BE2C (cell line): ENCODE measurements at regions not wholly inside any gene's neighbourhood (a gene's known extent, or its start where the extent isn't known, plus 50 kb on each side); places are given as distances from the start of the nearest gene placed in this dataset.

Experiments used
- DNase-seq: peaks from one replicate; pipeline ENCODE4 v3.0.0-alpha.2; 2020
- H3K27me3 ChIP-seq: fragments of 250-450 bp; sonication (Bioruptor Pico); 2 replicates; pipeline ENCODE4 v1.5.1; 2020; ENCODE audit warnings: mild to moderate bottlenecking
- H3K36me3 ChIP-seq: fragments of 250-450 bp; sonication (Bioruptor Pico); 2 replicates; pipeline ENCODE4 v1.5.1; 2020; ENCODE audit warnings: mild to moderate bottlenecking
- H3K4me1 ChIP-seq: fragments of 250-450 bp; sonication (Bioruptor Pico); 2 replicates; pipeline ENCODE4 v1.5.1; 2020
- H3K4me3 ChIP-seq: 2 replicates; pipeline ENCODE4 v1.5.1; 2011; ENCODE audit warnings: low read depth, low read length
- H3K9me3 ChIP-seq: fragments of 250-450 bp; sonication (Bioruptor Pico); 2 replicates; pipeline ENCODE4 v1.5.1; 2020
- CTCF ChIP-seq: IDR thresholded peaks from 2 replicates; pipeline ENCODE4 v1.5.1; 2012; ENCODE audit warnings: mild to moderate bottlenecking, low read depth, low read length

DNA sequence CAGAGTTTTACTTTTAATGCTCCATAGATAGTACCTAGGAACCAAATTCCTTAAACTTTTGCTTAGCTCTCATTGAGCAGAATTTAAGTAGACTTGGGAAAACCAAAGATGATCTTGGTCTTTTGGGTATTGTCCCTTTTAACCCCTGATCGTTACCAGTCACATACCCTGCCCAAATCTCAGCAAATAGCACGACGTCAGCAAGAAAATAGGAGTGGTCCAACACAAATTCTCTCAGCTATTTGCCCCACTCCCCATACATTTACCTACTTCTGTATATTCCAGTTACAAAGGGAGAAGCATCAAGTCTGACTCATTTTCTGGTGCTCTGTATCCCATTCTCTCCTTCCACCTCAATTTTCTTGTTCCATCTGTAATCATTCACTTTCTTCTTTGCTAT lies 387.3 kb downstream of the CCDC85A start:
- Histone ChIP-seq H3K36me3 (no peaks in the 10 kb centered on the region), H3K4me1 (no peaks in the 10 kb centered on the region), H3K9me3 (no peaks in the 10 kb centered on the region), H3K4me3 (no peak overlapping the region), H3K27me3 (no peaks in the 10 kb centered on the region)
- TF ChIP-seq CTCF = no peak
- DNase-seq = no peak

DNA sequence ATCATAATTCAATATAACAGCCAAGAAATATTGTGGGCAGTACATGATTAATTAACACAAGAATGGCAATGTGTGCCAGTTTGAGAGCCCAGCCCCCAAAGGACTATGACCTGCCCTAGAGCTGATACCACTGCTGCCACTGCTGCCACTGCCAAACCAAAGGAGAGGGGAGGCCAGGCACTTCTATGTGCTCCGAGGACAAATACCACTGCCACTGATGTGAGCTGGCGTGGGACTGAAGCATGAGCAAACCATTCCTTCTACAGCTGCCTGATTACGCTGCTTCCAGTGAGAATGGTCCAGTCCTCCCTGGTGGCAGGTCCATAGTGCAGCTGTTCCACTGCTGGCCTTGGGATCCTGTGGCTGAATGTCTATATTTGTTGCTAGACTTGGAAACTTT lies 392.2 kb downstream of the CCDC85A start:
- Histone ChIP-seq H3K36me3 (no peaks in the 10 kb centered on the region), H3K27me3 (no peaks in the 10 kb centered on the region), H3K9me3 (no peaks in the 10 kb centered on the region), H3K4me3 (no peak overlapping the region), H3K4me1 (no peaks in the 10 kb centered on the region)
- TF ChIP-seq CTCF = no peak
- no peak for DNase-seq

GRCh38 chr2:56580242-56580641 lies 396.5 kb downstream of the CCDC85A start:
- no peak for TF ChIP-seq CTCF
- no peaks in the 10 kb centered on the region for H3K9me3 ChIP-seq
- H3K4me1 ChIP-seq = no peaks in the 10 kb centered on the region
- H3K27me3 ChIP-seq = no peaks in the 10 kb centered on the region
- no peaks in the 10 kb centered on the region for H3K36me3 ChIP-seq
- no peak overlapping the region for H3K4me3 ChIP-seq
- no peak for DNase-seq

- Histone ChIP-seq H3K36me3 (no peaks in the 10 kb centered on the region), H3K4me3 (no peak overlapping the region), H3K27me3 (no peaks in the 10 kb centered on the region), H3K9me3 (no peaks in the 10 kb centered on the region), H3K4me1 (no peaks in the 10 kb centered on the region)
- no peak for TF ChIP-seq CTCF
- no peak for DNase-seq
Observed at GRCh38 chr2:56582570-56582969, 398.8 kb downstream of the CCDC85A start.

DNA sequence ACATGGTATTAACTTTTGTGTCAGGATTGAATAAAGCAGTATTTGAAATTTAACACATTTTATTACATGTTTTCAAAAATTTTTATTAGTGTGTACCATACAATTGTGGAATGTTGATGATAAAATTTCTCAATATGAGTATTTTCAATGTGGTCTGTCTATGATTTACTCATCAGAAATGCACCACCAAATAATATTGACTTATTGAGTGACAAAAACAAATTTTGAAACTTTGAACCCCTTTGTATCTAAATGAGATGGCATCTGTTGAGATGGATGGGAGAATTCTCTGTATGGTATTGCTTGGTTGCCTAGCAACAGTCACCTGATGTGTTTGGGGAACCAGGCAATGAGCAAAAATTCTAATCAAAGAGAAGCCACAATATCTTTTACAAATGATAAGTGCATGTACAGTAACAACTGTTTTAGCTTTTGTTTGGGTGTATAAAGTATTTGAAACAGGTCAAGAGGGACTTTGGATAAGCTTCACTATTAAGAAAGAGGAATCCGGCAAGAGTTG lies 400.1 kb downstream of the CCDC85A start:
- no peaks in the 10 kb centered on the region for H3K4me1 ChIP-seq
- no peak for TF ChIP-seq CTCF
- no peaks in the 10 kb centered on the region for H3K9me3 ChIP-seq
- no peak overlapping the region for H3K4me3 ChIP-seq
- H3K36me3 ChIP-seq = no peaks in the 10 kb centered on the region
- H3K27me3 ChIP-seq = no peaks in the 10 kb centered on the region
- DNase-seq = no peak

GRCh38 chr2:56587456-56587855 lies 403.7 kb downstream of the CCDC85A start:
- no peak for DNase-seq
- H3K27me3 ChIP-seq = no peaks in the 10 kb centered on the region
- TF ChIP-seq CTCF = no peak
- H3K4me1 ChIP-seq = no peaks in the 10 kb centered on the region
- no peak overlapping the region for H3K4me3 ChIP-seq
- no peaks in the 10 kb centered on the region for H3K36me3 ChIP-seq
- H3K9me3 ChIP-seq = no peaks in the 10 kb centered on the region
